Effector CD8-positive, alpha-beta T cell (primary cell): ENCODE measurements at regions not wholly inside any gene's neighbourhood (a gene's known extent, or its start where the extent isn't known, plus 50 kb on each side); places are given as distances from the start of the nearest gene placed in this dataset.
"Not testable (repeated sequence)": the region's sequence is repeated elsewhere in the genome, so short reads cannot be mapped to it uniquely, and the experiment has no call there.

Source experiments
- DNase-seq: peaks from one replicate; lab custom pipeline; 2025; lab: John Stamatoyannopoulos, UW

DNA sequence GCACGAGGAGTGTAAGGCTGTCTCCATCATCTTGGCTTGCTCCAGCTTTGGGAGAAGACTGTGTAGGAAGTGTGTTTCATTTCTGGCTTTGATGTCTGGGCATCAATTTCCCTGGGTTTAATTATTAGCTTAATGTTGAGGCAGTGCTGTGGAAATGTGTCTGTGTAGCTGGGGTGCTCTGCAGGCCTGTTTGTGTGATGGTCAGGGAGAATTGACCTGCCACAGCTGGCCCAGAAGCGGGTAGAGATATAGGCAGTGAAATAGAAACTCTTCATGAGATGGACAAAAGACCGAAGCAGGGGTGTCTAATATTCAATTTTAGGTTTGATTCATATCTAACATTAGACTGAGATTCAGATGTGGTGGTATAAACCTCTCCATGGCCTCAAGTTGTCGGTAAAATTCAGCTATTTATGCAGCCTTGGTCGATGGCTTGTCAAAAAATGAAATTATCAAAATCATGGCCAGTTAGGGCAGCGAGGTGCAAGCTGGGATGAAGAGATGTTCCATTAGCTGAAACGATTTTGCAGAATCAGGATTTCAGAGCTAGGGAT is 95.3 kb upstream of the SNX9 start:
- no peak for DNase-seq

DNA sequence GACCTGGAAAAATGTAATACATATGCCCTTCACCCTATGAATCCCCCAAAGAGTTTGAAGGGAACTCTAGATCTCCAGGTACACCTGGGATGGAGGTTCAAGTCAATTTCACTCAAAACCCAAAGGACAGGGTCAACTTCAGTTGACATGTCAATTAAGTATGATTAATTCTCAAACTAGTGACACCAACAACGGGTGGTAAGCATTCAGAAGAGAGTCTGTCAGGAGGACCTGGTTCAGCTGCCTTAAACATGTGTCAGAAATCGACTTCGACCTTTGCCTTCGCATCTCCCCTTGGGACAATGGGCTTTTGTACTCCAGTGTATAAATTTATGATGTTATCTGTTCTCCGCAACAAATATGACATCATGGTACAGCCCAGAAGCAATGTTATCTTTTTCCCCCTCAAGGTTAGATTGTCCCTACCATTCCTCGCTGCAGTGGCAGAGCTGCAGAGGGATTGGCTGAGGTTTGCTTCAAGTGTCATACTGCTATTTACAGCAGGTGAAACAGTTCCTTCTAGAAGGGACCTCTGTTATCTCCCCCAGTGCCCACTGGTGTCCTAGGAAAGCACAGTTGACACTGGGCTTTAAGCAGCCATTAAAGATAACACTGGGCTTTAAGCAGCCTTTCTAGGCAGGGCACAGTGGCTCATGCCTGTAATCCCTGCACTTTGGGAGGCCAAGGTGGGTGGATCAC is 94.7 kb upstream of the SNX9 start:
- no peak for DNase-seq

DNA sequence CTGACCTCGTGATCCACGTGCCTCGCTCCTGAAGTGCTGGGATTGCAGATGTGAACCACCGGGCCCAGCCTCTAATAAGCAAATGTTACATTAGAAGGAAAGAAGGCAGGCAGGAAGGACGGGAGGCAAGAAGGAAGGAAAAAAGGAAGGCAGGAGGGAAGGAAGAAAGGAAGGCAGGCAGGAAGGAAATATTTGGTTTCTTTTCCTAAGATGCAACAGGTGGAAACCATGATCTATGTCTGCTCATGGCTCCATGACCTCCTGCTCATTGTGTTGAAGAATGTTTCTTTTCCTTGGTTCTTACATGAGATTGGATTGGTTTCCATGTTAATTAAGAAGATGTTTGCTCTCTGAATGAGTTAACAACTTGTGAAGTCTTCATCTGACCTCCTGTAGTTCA is 91.8 kb upstream of the SNX9 start:
- DNase-seq, result no peak

DNA sequence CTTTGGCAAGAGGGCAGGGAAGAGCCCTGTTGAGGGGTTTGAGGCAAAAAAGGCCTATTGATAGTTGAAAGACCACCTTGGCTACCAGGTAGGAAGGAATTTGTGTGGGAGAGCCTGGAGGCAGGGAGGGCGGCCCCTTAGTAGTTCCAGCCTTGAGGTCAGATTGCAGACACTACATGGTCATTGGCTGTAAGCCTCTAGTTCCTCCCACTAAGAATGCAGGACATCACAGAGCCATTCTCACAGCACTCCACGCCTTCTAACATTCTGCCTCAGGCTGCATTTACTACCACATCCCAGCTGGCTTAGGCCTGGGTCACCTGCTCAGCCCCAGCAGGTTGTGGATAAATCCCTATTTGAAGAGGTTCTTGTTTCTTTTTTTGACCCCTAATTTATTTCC is 91.0 kb upstream of the SNX9 start:
- DNase-seq, result no peak

DNA sequence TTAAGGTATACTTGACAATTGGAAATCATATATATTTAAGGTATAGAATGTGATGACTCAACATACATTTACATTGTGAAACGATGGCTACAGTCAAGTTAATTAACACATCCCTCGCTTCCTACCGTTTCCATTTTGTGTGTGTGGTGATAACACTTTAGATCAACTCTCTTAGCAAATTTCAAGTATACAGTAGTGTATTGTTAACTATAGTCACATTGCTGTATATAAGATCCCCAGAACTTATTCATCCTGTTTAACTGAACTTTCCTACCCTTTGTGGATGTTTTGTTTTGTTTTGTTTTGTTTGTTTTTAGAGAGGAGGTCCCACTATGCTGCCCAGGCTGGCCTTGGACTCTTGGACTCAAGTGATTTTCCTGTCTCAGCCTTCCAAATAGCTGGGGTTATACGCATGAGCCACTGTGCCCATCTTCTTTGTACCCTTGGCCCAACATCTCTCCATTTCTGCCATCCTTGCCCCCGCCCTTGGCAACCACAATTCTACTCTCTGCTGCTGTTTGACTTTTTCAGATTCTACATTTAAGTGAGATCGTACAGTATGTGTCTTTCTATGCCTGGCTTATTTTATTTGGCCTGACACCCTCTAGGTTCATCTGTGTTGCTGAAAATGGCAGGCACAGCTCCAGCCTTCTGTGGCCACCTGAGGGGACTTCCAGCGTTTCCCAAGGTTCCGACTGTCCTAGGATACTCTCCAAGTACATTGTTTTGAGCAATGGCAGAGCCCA is 90.5 kb upstream of the SNX9 start:
- DNase-seq, result no peak

DNA sequence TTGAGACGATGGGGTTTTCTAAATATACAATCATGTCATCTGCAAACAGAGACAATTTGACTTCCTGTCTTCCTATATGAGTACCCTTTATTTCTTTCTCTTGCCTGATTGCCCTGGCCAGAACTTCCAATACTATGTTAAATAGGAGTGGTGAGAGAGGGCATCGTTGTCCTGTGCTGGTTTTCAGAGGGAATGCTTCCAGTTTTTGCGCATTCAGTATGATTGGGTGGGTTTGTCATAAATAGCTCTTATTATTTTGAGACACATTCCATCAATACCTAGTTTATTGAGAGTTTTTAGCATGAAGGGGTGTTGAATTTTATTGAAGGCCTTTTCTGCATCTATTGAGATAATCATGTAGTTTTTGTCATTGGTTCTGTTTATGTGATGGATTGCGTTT is 86.5 kb upstream of the SNX9 start:
- DNase-seq, result not testable (repeated sequence)

DNA sequence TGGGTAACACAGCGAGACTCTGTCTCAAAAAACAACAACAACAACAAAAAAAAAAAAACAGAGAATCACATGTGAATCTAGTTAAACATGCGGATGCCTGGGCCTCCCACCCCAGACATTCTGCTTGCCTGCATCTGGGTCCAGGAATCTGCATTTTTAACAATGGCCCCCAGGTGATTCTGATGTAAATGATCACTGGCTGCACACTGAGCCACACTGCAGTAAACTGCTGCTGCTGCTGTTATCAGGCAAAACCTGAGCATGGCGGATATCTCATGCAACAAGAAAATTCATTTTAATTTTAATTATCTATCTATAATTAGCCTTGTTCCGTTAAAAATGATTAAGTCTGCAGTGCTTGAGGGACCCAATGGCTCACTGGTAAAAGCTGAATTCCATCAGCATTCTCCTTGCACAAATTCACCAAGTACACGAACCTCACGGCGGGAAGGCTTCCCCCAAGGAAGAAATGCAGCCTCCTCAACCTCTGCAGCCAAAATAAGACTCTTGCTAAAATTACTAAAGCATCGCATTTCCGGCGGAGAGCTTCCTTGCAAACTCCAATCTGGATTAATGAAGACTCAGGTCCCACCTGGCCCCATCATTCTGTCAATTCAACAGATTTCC is 81.6 kb upstream of the SNX9 start:
- no peak for DNase-seq

DNA sequence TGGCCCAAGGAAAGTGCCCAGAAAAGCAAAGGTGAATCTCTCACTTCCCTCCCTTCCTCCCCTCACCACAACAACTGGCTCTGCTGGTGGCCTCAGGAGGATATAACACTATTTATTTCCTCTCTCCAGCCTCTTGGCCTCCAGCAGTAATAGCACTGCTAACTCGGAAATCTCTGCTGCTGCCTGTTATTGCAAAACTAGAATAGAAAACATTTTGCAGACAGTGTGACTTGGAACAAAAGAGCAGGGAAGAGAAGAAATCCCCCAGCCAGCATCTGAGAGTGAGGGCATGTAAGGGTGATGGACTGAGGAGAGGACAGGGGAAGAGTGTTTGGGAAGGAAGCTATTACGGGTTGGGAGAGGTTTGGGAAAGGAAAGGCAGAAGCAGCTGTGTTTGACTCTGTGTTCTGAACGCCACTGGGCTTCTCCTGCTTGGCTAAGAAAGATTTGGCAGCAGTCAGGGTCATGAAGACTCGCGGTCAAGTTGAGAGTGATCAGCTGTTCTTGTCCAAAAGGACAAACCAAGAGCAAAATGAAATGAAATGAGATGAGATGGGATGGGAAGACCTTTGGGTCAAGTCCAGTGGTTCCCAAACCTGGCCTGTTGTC is 81.0 kb upstream of the SNX9 start:
- DNase-seq, result no peak

DNA sequence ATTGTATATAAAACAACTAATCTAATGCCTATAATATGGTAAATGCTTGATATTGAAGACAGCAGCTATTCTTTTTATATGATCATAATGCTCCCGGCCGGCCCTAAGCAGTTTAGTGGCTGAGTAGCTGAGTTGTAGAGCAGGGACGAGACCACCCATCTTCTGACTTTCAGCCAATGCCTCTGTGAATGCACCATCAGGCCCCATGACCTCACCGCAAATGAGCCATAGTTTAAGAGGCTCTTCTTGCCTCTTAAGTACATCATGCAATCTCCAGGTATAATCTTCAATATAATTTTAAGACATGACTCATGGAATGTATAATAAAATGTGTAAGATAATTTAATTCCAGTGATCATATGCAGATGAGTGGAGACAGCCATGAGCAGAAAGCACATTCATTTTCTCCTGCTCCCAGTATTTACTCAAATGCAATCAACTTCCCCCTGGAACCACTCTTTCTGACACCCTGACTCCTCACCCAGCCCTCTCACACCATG is 78.9 kb upstream of the SNX9 start:
- DNase-seq, result no peak

DNA sequence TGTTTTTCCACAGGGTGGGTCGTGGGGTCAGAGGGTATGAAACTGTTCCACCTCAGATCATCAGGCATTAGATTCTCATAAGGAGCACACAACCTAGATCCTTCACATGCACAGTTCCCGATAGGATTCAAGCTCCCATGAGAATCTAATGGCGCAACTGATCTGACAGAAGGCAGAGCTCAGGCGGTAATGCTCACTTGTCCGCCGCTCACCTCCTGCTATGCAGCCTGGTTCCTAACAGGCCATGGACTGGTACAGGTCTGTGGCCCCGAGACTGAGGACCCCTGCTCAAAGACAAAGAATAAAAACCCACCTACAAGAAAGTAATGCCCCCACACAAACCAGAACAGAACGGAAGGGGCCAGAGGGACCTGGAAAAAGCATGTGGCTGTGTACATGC is 76.1 kb upstream of the SNX9 start:
- DNase-seq, result no peak

DNA sequence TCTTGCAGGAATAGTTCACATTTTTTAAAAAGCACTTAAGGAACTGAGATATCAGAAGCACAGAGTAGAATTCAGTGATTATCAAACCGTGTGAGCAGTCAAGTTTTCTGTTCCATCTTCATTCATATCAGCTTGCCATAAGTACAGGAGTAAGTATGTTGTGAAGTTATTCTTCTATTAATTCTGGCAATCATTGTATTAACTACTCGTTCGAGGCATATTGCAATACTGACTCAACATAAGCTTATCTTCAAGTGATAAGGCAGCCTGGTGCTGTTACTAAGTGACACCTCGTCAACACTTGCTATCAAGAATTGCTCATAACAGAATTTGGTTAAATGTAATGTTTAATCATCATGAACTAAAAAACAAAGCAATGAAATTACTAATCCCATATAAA is 75.7 kb upstream of the SNX9 start:
- DNase-seq, result no peak

DNA sequence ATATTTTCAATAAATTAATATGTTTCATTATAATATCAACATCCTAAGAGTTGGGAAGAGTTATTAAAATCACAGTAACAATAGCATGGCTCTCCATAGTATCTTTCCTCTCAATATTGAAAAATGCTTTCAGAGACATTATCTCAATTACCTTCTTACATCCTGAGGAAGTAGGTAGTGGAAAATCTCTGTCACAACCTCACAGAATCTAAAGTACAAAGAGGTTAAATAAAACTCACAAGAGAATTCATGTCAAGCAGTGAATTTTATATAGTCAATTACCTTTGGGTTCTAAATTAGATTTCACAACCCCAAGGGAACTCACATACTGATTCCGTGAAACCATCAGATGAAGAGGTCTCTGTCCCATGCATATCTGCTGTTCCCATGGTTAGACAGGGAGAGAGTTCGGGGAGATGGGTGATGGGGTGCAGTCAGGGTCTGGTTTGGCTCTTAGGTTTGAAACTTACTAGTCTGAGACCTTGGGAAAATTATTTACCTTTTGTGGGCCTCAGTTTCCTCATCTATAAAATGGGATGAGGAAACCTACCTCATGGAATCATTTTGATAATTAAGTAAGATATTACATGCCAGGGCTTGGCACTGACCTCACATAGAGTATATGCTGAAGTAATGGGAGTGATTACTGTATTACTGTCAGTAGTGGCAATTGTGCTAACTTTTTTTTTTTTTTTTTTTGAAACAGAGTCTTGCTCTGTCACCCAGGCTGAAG is 74.0 kb upstream of the SNX9 start:
- DNase-seq, result no peak

DNA sequence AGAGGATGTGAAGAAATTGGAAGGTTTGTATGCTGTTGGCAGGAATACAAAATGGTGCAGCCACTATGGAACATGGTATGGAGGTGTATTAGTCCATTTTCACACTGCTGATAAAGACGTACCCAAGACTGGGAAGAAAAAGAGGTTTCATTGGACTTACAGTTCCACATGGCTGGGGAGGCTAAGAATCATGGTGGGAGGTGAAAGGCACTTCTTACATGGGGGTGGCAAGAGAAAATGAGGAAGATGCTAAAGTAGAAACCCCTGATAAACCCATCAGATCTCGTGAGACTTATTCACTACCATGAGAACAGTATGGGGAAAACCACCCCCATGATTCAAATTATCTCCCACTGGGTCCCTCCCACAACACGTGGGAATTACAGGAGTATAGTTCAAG is 72.1 kb upstream of the SNX9 start:
- not testable (repeated sequence) for DNase-seq

DNA sequence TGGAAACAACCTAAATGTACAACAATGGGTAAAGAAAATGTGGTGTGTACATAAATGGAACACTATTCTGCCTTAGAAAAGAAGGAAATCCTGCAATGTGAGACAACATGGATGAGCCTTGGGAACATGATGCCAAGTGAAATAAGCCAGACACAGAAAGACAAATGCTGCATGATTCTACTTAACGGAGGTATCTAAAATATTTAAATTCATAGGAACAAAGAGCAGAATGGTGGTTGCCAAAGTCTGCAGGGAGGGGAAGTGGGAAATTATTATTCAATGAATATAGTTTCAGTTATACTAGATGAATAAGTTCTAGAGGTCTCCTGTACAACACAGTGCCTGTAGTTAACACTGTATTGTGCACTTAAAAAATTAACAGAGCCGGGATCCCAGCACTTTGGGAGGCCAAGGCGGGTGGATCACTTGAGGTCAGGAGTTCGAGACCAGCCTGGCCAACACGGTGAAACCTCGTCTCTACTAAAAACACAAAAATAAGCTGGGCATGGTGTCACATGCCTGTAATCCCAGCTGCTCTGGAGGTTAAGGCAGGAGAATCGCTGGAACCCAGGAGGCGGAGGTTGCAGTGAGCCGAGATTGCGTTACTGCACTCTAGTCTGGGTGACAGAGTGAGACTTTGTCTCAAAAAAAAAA is 71.4 kb upstream of the SNX9 start:
- DNase-seq, result no peak

DNA sequence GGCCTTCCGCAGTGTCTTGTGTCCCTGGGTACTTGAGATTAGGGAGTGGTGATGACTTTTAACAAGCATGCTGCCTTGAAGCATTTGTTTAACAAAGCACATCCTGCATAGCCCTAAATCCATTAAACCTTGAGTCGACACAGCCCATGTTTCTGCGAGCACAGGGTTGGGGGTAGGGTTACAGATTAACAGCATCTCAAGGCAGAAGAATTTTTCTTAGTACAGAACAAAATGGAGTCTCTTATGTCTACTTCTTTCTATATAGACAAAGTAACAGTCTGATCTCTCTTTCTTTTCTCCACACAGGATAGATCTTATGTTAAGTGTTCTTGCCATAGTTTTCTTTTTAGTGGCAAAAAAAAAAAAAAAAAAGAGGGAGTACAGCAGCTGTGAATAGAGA is 70.2 kb upstream of the SNX9 start:
- DNase-seq, result not testable (repeated sequence)

DNA sequence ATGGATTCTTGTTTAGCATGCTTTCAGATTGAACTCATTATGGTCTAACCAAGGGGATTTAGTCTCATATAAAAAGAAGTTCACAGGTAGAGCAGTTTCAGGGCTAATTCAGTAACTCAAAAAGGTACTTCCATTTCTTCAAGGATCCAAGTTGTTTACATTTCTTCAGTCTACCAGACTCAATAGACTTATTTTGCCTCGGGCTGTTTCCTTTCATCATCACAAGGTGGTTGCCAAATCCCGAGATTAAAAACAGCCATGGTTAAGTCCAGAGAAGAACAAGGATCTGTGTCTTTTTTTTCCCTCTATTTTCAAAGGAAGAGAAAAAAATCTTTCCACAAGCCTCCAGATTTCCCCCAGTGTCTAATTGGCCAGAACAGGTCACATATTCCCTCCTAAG is 69.8 kb upstream of the SNX9 start:
- DNase-seq, result no peak

DNA sequence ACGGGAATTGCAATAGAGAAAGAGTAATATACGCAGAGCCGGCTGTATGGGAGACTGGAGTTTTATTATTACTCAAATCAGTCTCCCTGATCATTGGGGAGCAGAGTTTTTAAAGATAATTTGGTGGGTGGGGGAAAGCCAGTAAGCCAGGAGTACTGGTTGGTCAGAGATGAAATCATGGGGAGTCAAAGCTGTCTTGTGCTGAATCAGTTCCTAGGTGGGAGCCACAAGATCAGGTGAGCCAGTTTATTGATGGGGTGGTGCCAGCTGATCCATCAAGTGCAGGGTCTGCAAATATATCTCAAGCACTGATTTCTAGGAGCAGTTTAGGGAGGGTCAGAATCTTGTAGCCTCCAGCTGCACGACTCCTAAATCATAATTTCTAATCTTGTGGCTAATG is 69.2 kb upstream of the SNX9 start:
- not testable (repeated sequence) for DNase-seq

DNA sequence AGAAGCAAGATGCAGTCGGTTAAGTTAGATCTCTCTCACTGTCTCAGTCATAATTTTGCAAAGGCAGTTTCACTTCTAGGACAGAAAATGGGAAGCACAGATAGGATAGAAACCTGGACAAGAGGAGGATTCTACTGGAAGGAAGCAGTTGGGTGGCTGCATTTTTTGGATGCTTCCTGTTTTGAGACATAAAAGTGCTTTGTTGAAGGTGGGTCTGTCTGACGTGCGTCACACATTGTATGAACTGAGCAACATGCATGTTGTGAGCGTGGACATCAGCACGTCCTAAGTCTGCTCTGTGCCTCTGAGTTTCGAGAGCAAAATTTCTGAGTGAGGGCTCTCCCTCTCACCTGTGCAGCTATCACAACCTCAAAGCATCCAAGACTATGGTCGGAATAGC is 68.7 kb upstream of the SNX9 start:
- no peak for DNase-seq

DNA sequence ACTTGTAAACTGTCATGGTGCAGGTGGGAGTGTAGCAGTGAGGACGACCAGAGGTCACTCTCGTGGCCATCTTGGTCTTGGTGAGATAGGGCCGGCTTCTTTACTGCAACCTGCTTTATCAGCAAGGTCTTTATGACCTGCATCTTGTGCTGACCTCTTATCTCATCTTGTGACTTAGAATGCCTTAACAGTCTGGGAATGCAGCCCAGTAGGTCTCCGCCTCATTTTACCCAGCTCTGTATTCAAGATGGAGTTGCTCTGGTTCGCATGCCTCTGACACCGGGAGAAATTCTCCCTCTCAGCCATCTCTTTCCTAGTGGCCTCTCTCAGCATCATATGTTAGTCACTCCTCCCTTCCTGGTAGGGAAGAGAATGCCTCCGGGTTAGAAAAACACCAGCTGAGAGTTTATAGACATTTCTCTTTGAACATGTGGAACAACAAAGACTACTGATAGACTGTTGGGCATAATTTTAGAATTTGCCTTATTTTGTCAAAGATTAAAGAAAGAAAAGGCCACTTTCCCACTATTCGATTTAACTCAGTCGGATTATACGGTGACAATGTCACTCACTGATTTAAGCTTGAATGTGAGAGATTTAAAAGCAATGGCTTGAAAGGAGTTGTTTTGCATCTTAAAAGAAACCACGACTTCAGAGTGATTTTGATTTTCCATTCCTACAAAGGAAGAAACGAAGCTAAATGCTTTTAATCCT is 67.9 kb upstream of the SNX9 start:
- no peak for DNase-seq

DNA sequence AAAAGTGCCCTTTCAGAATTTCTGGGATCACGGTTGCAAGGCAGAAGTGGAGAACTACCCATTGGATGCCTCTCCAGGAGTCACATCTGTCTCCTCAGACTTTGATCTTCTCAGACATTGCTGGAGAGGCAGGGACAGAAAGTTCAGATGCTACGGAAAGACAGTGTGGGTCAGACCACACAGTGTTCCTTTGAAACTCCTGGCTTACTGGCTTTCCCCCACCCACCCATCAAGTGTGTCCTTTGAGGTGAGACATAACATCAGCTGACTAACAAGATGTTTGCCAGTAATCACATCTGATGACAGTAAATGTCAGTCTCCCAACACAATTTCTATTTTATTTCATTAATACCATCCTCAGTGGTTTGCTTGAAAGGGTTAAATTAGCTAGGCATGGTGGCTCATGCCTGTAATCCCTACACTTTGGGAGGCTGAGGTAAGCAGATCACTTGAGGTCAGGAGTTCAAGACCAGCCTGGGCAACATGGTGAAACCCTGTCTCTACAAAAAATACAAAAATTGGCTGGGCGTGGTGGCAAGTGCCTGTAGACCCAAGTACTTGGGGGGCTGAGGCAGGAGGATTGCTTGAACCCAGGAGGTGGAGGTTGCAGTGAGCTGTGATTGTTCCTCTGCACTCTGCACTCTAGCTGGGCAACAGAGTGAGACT is 67.2 kb upstream of the SNX9 start:
- peak; percentile 31 for DNase-seq
